Stomach (tissue), 4 donors: ENCODE measurements at regions not wholly inside any gene's neighbourhood (a gene's known extent, or its start where the extent isn't known, plus 50 kb on each side); places are given as distances from the start of the nearest gene placed in this dataset.

Experiments used
- CTCF ChIP-seq, 7 experiments: fragments of 450-650 bp in 4 of 7; fragments of 200-600 bp in 3 of 7; sonication (generic) in 3 of 7; IDR thresholded peaks; one replicate each; pipeline ENCODE4 v1.5.1; 2016 to 2019; ENCODE audit warnings: antibody characterized with exemption in 7 of 7, control low read depth in 2 of 7, mild to moderate bottlenecking in 1 of 7
- EP300 ChIP-seq: sonication (generic); formaldehyde crosslinking; IDR thresholded peaks from one replicate; pipeline ENCODE4 v1.6.1; 2017; ENCODE audit warnings: antibody characterized with exemption
- POLR2A ChIP-seq, 4 donors: fragments of 450-650 bp; IDR thresholded peaks; one replicate each; pipeline ENCODE4 v1.6.1; 2016; ENCODE audit warnings: antibody characterized with exemption in 4 of 4, control low read depth in 2 of 4, mild to moderate bottlenecking in 1 of 4, moderate library complexity in 1 of 4
- POLR2AphosphoS5 ChIP-seq, 3 donors: sonication (generic); formaldehyde crosslinking; IDR thresholded peaks; one replicate each; pipeline ENCODE4 v1.6.1; 2016; ENCODE audit warnings: antibody characterized with exemption in 3 of 3

GRCh38 chr15:80331886-80332406 lies 72.2 kb upstream of the ARNT2 start:
- TF ChIP-seq CTCF (IDR thresholded peaks at IDR 0.05) (no peak), EP300 (no peak), POLR2A (IDR thresholded peaks at IDR 0.05) (no peak), POLR2AphosphoS5 (IDR thresholded peaks at IDR 0.05) (no peak)
